ENCODE measurements at regions not wholly inside any gene's neighbourhood (a gene's known extent, or its start where the extent isn't known, plus 50 kb on each side); places are given as distances from the start of the nearest gene placed in this dataset.
A peak's percentile ranks its signal among the peaks of the same experiment; 100 is the strongest.

DNA sequence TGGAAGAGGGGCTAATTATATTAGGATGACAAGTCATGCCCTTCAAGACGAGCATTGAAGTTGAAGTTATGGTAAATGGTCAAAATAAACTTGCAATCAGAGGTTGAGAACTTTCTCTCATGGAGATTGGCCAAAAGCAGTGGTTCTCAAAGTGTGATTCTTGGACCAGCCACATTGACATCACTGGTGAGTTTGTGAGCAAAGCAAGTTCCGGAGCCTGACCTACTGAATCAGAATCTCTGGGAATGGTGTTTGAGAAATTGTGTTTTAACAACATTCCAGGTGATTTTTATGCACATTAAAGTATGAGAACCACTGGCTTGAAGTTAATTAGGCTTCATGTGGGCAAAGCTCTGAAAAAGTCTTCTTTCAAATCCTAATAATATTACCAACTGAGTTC, 403.5 kb downstream of the ZSWIM6 start:
- no peak for DNase-seq

DNA sequence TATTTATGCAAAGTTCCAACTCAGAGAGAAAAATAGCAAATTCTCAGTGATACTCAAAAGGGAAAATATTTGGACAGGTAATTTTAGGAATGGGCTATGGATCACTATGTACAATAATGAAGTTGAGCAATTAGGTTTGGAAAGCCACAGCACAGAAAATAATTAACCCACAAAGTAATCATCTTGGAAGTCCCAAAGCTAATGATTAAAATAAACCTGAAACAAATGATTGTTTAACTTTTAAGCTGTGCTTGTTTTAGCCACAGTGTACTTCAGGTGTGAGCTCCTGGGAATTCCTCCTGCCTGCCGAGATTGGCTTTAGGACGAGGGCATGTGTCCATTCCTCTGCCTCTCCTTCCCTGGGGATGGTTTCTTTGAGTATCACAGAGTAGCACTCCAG, 403.9 kb downstream of the ZSWIM6 start:
- no peak for DNase-seq

DNA sequence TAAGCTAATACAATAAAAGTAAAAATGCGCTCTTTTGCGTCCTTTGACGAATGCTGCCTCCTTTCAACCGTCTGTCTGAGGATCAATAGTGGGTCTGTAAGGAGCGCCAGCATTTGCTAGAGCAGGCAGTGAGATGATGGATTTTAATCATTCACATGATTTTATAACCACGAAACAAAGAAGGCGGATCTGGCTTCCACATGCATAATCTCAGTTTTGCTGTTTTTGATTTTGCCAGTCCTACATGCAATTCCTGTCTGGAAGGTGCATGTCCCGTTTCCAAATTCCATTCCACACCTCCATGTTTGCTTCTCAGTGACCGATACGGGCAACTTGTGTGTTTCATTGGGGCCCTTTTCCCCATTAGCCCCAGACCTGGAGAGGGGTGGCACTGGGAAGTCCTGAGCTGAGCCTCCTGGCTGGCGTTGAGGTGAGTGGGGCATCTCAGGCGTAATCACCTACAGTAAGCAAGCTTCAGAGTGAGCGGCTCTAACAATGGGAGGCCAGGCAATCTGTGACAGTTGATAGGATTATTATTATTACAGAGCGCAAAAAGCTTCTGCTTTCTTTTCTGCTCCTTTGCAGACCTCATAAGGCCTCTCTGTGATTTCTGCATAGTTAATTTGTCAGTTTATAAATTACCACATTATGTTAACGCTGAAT, 405.4 kb downstream of the ZSWIM6 start:
- no peak for DNase-seq

DNA sequence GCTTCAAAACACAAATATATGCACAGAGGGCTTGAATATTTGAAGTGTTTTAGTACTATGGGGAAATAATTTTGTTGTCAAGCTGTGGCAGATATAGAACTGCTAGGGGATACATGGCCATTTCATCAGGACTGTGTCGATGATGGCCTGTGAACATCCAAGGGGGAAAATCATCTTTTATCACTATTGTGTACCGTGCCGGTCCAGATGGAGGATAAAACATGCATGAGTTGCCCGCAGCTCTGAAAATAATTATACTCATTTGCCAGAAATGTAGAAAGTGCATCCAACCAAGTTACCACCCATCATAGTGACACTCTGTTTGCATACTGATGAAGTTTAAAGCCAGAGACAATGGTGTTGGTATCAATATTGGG, 405.9 kb downstream of the ZSWIM6 start:
- DNase-seq = no peak

DNA sequence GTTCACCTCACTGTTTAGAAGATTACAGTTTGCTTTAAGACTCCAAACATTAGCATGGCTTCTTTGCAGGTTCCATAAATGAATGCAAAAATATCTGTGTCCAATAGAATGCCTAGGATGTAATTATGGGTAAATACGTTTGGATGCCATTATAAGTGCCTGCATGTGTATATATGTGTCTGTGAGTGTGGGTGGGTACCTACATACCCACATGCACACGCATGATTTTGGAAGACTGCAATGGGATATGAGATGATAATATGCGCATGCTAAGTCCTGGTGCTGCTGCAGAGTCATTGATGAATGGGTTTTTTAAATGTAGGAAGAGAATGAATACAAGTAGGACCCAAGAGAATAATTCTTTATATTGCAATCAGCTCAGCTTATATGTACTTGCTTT, 406.4 kb downstream of the ZSWIM6 start:
- DNase-seq = no peak

DNA sequence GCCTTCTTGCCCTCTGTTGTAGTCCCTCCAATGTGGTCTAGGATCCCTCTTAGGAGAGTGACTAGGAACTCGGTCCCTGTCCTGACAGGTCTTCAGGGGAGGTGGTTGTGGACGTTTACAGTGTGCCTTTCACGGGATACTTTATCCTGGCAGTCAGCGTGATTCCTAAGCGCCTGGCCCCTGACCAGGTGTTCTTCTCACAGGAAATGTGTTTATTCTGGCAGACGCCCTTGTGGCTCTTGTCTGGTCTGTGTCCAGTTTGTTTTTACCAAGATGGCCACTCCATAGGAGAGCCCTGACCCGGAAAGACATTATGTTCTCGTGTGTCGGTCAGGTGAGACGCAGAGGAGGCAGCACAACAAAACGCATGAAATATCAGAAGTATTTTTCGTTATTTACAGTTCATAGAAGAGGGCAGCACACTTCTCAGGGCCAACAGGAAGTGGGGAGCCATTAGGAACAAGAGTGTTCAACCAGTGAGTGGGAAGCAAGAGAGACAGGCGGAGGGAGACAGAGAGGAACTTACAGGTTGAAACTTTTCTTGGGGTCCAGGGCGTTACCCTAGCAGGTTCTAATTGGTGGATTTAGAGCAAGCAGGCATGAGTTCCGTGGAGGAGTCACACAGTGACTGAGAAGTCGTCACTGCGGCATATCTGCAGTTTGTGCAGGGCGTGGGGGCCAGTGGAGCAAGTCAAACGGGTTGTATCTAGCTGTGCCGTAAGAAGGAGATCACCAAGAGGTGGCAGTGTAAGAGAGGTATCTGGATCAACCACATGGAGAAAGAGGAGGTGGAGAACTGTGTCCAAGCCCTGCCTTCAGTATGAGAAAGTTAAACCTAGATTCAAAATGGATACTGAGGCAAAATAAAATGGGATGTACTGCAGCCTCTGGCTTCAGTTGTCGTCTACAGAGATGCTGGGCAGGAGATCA, 412.9 kb downstream of the ZSWIM6 start:
- no peak for DNase-seq

DNA sequence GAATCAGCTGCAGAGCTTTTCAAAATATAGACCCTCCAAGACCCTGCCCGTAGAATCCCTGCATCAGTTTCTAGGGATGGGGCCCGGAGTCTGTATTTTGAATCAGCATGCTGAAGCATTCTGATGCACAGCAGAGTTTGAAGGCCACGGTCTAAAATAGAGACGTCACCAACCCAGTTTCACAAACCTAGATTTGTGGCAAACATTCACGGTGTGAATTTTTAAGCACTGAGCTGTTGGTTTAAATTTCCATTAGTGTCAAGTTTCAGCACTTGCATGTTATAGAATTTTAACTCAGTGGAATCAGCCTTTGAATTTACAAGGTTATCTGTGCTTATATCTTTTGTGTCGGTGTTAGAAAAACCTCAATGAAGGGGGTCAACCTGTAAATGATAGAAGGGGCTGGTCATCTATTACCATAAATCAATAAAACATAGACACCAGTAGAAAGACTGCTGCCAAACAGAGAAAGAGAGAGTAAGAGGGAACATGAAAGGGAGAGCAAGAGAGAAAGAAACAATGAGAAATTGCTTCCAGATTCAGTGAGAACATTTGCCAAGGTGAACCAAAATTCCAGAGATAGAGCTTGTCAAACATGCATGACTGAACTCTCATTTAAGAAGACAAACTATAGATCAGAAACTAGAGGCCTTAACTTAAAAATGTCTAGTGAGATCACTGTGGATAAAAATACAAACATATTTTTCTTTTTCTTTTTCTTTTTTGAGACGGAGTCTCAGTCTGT, 414.9 kb downstream of the ZSWIM6 start:
- no peak for DNase-seq

DNA sequence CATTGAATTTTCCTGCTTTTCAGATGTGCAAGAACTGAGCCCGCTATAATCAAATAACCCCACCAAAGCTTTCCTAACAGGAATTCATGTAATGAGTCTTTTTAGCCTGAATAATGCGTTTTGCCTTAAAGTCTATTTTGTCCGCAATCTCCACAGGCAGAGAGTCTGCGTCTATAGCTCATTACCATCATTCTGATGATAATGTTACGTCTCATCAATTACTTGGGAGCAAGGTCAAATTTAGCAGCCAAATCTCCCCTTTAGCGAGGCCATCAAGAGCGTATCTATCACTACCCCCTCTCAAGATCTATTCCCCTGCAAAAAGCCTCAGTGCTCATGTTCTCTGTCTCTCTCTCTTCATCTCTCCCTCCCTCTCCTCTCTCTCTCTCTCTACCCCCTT, 416.1 kb downstream of the ZSWIM6 start:
- no peak for DNase-seq

DNA sequence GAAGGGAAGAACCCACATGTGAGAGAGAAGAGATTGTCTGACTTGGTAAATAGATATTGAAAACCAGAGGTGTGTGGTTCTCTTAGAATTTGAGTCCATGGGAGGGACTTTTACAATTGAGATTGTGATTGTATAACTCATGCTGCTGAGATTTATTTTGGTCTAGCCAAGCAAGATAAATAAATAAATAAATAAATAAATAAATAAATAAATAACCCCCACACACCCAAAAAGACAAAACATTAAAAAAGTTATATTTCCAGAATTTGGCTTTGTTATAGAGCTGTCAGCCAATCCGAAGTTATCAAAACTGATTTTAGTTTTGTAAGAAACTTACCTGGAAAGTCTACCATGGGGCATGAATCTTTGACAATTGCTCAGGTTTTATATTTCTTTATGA, 416.6 kb downstream of the ZSWIM6 start:
- no peak for DNase-seq

DNA sequence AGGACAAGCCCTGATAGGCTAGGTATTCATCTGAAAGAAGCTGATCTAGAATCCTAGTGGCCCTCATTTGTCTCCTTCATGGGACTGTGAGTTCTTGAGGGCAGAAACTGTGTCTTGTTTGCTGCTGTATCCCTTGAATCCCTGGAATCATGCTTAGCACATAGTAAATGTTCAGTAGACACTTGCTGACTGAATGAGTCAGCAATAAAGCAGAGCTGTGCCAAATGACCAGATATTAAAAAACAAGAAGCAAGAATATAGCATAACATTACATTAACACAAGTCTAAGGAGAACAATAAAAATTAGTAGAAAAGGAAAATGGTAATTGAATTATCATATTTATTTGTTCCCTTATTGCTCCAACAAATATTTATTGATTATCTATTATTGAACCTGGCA, 420.5 kb downstream of the ZSWIM6 start:
- no peak for DNase-seq

DNA sequence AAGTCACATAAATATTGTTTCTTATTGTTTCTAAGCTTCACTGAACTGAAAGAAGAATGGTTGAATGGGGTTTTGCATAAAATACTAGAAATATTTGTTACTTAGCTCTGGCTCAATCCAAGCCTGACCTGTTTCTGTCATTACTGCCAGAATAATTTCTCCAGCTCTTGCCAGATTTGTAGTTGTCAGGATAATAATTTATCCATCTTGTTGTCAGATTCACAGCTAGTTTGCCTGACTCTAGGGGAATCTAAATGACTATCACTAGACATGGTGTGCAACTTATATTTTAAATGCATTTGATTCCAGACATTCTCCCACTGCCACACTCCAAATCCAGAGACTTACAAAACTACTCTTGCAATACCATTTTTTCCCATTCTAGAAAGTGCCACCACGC, 422.7 kb downstream of the ZSWIM6 start:
- no peak for DNase-seq

DNA sequence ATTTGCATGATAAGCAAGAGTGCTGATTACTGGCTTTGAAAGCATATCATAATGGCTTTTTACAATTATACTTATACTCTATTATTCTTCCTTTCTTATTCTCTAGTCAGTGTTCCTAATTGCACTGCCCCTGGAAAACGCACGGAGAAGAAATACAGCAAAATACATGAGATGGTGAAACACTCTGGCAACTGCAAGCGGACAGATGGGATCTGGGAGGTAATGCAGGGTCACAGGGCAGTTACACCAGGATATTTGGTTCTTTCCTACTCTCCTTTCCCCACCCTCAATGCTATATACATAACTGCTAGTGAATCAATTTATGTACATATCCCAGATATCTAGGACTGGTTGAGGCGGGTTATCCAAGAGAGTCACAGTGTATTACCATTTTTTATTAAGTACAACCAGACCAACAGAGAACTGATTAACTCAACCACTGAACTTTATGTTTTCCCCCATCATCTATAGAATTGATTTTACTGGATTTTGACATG, 423.7 kb downstream of the ZSWIM6 start:
- DNase-seq = no peak

DNA sequence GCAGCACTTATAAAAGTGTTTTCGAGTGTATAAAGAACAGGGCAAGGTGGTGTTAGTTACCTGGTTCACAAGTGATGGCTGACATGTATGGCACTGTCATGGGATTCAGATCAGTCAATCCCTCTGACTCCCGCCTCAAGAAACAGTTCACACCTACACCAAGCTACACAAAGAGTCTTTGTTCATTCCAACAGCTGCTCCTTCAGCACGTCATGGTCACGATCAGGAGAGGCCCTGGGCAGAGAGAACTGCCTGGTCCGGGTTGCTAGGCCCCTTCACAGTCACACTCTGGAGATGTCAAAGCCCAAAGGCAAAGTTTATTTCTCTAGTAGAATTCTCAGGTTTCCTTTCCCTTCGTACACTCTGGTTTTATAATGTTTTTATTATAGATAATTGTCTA, 426.7 kb downstream of the ZSWIM6 start:
- DNase-seq = peak in 1 of 56 donors; percentile 13

DNA sequence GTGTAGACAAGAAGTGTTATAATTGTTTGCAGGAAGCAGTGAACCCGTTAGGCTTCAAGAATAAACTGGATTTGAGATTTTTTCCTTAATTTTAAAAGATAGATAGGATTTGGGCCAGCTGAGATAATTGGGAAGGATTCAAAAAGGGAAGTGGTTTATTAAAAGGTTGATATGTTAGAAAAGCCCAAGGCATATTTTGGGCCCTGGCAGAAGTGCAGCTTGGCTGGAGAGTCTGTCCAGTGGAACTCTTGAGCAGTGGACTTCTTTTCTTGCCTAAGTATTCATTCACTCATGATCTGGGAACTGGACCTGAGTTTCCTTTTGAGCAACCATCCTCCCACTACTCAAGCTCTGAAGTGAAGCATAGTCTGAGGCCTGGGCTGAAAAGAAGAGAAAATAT, 433.4 kb downstream of the ZSWIM6 start:
- DNase-seq = no peak

DNA sequence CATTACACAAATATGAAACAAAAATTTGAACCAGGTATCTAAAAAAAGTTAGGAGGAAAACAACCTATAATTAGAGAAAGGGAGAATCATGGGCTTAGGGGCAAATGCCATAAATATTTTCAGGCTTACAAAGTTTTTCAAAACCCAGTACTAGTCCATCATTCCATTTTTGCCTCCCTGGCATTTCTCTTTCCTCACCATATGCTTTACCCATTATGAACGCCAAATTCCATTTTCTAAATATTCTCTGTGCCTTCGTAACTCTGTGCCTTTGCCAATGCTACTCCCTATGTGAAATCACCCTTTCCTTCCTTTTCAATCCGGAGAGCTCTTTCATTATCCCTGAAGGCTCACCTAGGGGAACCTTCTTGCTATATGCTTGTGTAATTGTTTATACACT, 434.1 kb downstream of the ZSWIM6 start:
- DNase-seq = no peak

DNA sequence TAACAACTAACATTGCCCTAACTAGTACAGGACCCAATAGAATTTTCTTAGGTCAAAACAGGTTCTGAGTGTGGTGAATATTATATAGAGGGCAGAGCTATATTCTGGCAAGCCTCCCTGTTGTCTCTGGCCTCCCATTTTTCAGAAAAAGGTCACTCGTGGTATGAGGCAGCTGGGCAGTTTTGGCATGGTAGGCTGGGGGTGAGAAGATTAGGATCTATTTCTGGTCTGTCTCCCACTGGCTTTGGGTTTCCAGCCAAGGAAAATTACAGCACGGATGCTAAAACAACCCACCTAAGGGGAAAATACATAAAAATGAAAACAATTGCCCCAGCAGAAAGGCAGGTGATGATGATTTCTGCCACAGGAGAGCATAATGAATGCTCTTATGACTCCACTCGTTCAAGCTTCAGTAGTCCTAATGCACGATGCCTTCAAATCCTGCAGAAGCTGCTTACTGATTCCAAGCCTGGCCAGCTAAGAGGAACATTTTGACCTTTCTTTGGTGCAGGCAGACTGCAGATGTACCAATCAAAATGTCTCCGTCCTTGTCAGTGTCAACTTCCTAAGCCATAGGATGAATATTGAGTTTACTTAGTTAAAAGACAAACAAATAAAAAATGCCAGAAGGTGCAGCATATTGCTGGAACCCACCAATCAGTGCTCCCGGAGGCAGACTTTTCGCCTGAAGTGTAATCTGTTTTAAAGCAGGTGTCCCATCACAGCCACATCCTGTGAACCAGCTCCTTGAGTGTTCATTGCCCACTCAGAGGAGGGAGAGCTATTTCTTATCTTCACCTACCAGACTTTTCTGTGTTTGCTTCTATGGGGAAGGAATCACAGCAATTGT, 435.4 kb downstream of the ZSWIM6 start:
- DNase-seq = no peak

DNA sequence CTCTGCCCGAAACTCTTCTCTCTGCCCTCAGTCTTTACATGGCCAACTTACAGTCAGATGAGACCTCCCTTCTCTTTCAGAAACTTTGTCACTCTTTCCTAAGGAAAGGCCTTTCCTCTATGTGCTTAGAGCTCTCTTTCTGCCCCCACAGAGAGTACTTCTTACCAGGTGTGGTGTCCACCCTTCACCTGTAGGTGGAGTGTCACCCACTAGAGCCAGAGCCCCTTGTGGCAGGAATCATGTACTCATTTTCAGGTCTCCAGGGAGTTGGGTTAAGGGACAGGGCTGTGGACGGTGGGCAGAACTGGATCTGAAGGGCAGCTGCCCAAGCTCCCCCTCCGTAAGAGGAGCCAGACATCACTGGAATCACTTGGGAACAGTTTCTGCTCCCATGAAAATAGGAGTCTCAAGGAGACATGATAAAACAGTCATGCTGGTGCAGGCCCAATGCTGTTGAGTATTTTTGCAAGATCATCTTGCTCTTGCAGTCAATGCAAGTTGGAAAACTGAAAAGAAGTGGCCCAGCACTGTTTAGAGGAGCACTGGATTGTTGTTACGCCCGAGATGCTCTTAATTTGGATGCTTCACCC, 436.7 kb downstream of the ZSWIM6 start:
- DNase-seq = no peak

DNA sequence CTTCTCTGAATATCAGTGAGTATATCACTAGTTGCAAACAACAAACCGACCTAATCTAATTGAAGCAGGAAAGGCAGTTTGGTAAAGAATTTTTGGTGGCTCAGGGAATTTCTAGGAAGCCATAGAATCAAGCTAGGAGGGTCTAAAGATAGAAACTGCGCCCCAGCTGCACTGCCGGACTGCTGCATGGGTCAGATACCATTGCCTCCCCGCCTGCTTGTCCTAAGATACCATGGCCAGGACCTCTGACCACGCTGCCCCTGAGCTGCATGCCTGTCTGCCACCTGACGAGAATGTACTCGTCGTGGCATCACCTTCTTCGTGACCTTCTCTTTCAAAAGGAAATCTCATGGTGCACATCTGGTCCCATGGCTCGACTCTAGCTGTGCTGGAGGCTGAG, 439.0 kb downstream of the ZSWIM6 start:
- no peak for DNase-seq

DNA sequence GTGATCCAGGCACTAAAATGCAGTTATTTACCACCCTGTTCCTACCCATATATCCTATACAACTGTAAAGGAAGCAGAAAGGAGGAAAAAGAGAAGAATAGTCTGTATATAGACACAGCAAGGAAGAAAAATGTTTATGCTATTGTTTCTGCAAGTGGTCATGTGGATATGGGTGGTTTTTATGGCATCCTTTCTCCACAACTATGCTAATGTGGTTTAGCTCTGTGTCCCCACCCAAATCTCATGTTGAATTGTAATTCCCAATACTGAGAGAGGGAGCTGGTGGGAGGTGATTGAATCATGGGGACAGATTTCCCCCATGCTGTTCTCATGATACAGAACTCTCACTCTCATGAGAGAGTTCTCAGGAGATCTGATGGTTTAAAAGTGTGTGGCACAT, 439.8 kb downstream of the ZSWIM6 start:
- DNase-seq = no peak

DNA sequence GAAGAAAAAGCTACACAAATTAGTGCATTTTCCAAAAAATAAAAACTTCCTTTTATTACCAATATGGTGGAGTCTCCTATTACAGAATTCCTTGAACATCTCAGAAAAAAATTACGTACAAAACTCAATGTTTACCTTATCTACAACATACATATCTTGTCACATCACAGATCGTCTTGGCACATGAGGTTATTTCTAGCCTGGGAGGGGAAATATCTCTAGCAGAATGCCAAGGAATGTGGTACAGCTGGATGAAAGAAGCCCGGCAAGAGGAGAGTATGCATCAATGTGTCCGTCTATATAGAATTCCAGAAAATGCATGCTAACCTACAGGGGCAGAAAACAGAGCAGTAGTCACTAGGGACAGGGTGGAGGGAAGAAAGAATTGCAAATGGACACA, 443.8 kb downstream of the ZSWIM6 start:
- DNase-seq = no peak

DNA sequence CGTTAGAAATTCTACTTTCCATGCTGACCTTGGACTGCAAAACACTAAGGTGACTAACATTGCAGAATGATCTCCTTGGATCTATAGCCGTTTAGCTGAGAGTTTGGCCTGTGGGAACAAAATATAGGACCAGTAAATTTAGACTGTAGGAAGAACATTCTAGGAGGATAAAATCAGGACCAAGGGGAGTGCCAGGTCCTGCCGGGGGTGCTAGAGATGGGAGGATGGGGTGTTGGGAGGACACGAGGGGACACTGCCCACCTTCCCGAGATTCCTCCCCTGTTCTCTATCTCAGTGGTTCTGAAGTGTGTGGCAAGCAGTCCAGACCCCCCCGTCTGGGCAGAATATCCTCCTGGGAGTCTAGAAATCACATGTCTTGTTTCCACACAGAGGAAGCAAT, 445.2 kb downstream of the ZSWIM6 start:
- DNase-seq = no peak

All from nucleus accumbens (tissue), 56 donors.